ENCODE measurements at regions not wholly inside any gene's neighbourhood (a gene's known extent, or its start where the extent isn't known, plus 50 kb on each side); places are given as distances from the start of the nearest gene placed in this dataset.

- no peak overlapping the region for H3K4me3 ChIP-seq (ENCODE audit: low read depth, low read length)
- no peak for TF ChIP-seq POLR2A (IDR thresholded peaks at IDR 0.05; ENCODE audit: extremely low read depth, insufficient read length)
- TF ChIP-seq MAX (IDR thresholded peaks at IDR 0.05; ENCODE audit: low read depth, low read length): no peak
- TF ChIP-seq CTCF (IDR thresholded peaks at IDR 0.05; ENCODE audit: low read depth, low read length): no peak
- no peak for TF ChIP-seq MYC (IDR thresholded peaks at IDR 0.05; ENCODE audit: low read depth, low read length)
- no peak for DNase-seq (ENCODE audit: low read depth)
These were observed 189.9 kb upstream of the UFM1 start for GRCh38 chr13:38159710-38160109.

- no peak overlapping the region for H3K4me3 ChIP-seq (ENCODE audit: low read depth, low read length)
- TF ChIP-seq POLR2A (IDR thresholded peaks at IDR 0.05; ENCODE audit: extremely low read depth, insufficient read length): no peak
- TF ChIP-seq CTCF (IDR thresholded peaks at IDR 0.05; ENCODE audit: low read depth, low read length): no peak
- no peak for TF ChIP-seq MYC (IDR thresholded peaks at IDR 0.05; ENCODE audit: low read depth, low read length)
- TF ChIP-seq MAX (IDR thresholded peaks at IDR 0.05; ENCODE audit: low read depth, low read length): no peak
- DNase-seq (ENCODE audit: low read depth): no peak
These were observed 202.6 kb upstream of the UFM1 start for GRCh38 chr13:38147050-38147449.

- no peak overlapping the region for H3K4me3 ChIP-seq (ENCODE audit: low read depth, low read length)
- TF ChIP-seq MAX (IDR thresholded peaks at IDR 0.05; ENCODE audit: low read depth, low read length) (no peak), MYC (IDR thresholded peaks at IDR 0.05; ENCODE audit: low read depth, low read length) (no peak), POLR2A (IDR thresholded peaks at IDR 0.05; ENCODE audit: extremely low read depth, insufficient read length) (no peak), CTCF (IDR thresholded peaks at IDR 0.05; ENCODE audit: low read depth, low read length) (no peak)
- no peak for DNase-seq (ENCODE audit: low read depth)
These were observed 207.9 kb upstream of the UFM1 start for GRCh38 chr13:38141792-38142191.

- H3K4me3 ChIP-seq (ENCODE audit: low read depth, low read length): no peak overlapping the region
- no peak for DNase-seq (ENCODE audit: low read depth)
- TF ChIP-seq MYC (IDR thresholded peaks at IDR 0.05; ENCODE audit: low read depth, low read length): no peak
- no peak for TF ChIP-seq CTCF (IDR thresholded peaks at IDR 0.05; ENCODE audit: low read depth, low read length)
- no peak for TF ChIP-seq MAX (IDR thresholded peaks at IDR 0.05; ENCODE audit: low read depth, low read length)
- no peak for TF ChIP-seq POLR2A (IDR thresholded peaks at IDR 0.05; ENCODE audit: extremely low read depth, insufficient read length)
These were observed 214.1 kb upstream of the UFM1 start for GRCh38 chr13:38135592-38135991.

- TF ChIP-seq CTCF (IDR thresholded peaks at IDR 0.05; ENCODE audit: low read depth, low read length): no peak
- no peak for TF ChIP-seq MAX (IDR thresholded peaks at IDR 0.05; ENCODE audit: low read depth, low read length)
- no peak for TF ChIP-seq MYC (IDR thresholded peaks at IDR 0.05; ENCODE audit: low read depth, low read length)
- TF ChIP-seq POLR2A (IDR thresholded peaks at IDR 0.05; ENCODE audit: extremely low read depth, insufficient read length): no peak
- H3K4me3 ChIP-seq (ENCODE audit: low read depth, low read length): no peak overlapping the region
- DNase-seq (ENCODE audit: low read depth): no peak
These were observed 228.4 kb upstream of the UFM1 start for GRCh38 chr13:38121267-38121666.

GRCh38 chr13:38103851-38104250 is 234.3 kb upstream of the TRPC4 start:
- no peak for DNase-seq (ENCODE audit: low read depth)
- H3K4me3 ChIP-seq (ENCODE audit: low read depth, low read length): no peak overlapping the region
- TF ChIP-seq MYC (IDR thresholded peaks at IDR 0.05; ENCODE audit: low read depth, low read length) (no peak), MAX (IDR thresholded peaks at IDR 0.05; ENCODE audit: low read depth, low read length) (no peak), CTCF (IDR thresholded peaks at IDR 0.05; ENCODE audit: low read depth, low read length) (no peak), POLR2A (IDR thresholded peaks at IDR 0.05; ENCODE audit: extremely low read depth, insufficient read length) (no peak)
